ENCODE measurements at regions not wholly inside any gene's neighbourhood (a gene's known extent, or its start where the extent isn't known, plus 50 kb on each side); places are given as distances from the start of the nearest gene placed in this dataset.
A peak's percentile ranks its signal among the peaks of the same experiment; 100 is the strongest.
"Not testable (repeated sequence)": the region's sequence is repeated elsewhere in the genome, so short reads cannot be mapped to it uniquely, and the experiment has no call there.

GRCh38 chr2:239833269-239834109 lies 191.7 kb downstream of the NDUFA10 start:
- no peak for DNase-seq (ENCODE audit: low spot score)

- no peak for DNase-seq (ENCODE audit: low spot score)
Observed at GRCh38 chr2:239832490-239833268, 192.5 kb downstream of the NDUFA10 start.

GRCh38 chr2:239831861-239832489 lies 193.2 kb downstream of the NDUFA10 start:
- DNase-seq (ENCODE audit: low spot score) = no peak

- DNase-seq (ENCODE audit: low spot score) = no peak
Observed at GRCh38 chr2:239831001-239831731, 194.0 kb downstream of the NDUFA10 start.

GRCh38 chr2:239830121-239831000 lies 194.8 kb downstream of the NDUFA10 start:
- DNase-seq (ENCODE audit: low spot score) = peak; percentile 15

- no peak for DNase-seq (ENCODE audit: low spot score)
Observed at GRCh38 chr2:239829326-239829725, 195.8 kb downstream of the NDUFA10 start.

GRCh38 chr2:239828973-239829275 lies 196.2 kb downstream of the NDUFA10 start:
- DNase-seq (ENCODE audit: low spot score) = not testable (repeated sequence)

- DNase-seq (ENCODE audit: low spot score) = no peak
Observed at GRCh38 chr2:239828192-239828972, 196.8 kb downstream of the NDUFA10 start.

GRCh38 chr2:239827523-239827890 lies 197.6 kb downstream of the NDUFA10 start:
- no peak for DNase-seq (ENCODE audit: low spot score)

- DNase-seq (ENCODE audit: low spot score) = no peak
Observed at GRCh38 chr2:239826786-239827522, 198.2 kb downstream of the NDUFA10 start.

- DNase-seq (ENCODE audit: low spot score) = no peak
Observed at GRCh38 chr2:239826376-239826775, 198.8 kb downstream of the NDUFA10 start.

- DNase-seq (ENCODE audit: low spot score) = no peak
Observed at GRCh38 chr2:239825705-239825979, 199.5 kb downstream of the NDUFA10 start.

GRCh38 chr2:239824866-239825704 lies 200.1 kb downstream of the NDUFA10 start:
- DNase-seq (ENCODE audit: low spot score) = no peak

- peak; percentile 92 for DNase-seq (ENCODE audit: low spot score)
Observed at GRCh38 chr2:239824046-239824694, 201.0 kb downstream of the NDUFA10 start.

- DNase-seq (ENCODE audit: low spot score) = no peak
Observed at GRCh38 chr2:239822146-239822831, 202.9 kb downstream of the NDUFA10 start.

GRCh38 chr2:239821694-239822075 lies 203.5 kb downstream of the NDUFA10 start:
- DNase-seq (ENCODE audit: low spot score) = no peak

- no peak for DNase-seq (ENCODE audit: low spot score)
Observed at GRCh38 chr2:239820836-239821693, 204.1 kb downstream of the NDUFA10 start.

Measured in SW480 (cell line).